CD4-positive, alpha-beta T cell treated with Interleukin-12 subunit alpha and Interleukin-12 subunit beta, for 1 hour (primary cell): ENCODE measurements at regions not wholly inside any gene's neighbourhood (a gene's known extent, or its start where the extent isn't known, plus 50 kb on each side); places are given as distances from the start of the nearest gene placed in this dataset.
"Not testable (repeated sequence)": the region's sequence is repeated elsewhere in the genome, so short reads cannot be mapped to it uniquely, and the experiment has no call there.

Experiments used
- DNase-seq: peaks from one replicate; pipeline ENCODE4 v3.0.0-alpha.2; 2020

- DNase-seq: peak; percentile 46
These were observed 368.7 kb upstream of the ID2 start for GRCh38 chr2:8312861-8313830.

- no peak for DNase-seq
These were observed 367.8 kb upstream of the ID2 start for GRCh38 chr2:8314063-8314462.

- DNase-seq: no peak
These were observed 366.2 kb upstream of the ID2 start for GRCh38 chr2:8315531-8316165.

GRCh38 chr2:8316356-8316755 lies 365.5 kb upstream of the ID2 start:
- DNase-seq: no peak

- DNase-seq: no peak
These were observed 364.4 kb upstream of the ID2 start for GRCh38 chr2:8317418-8317817.

GRCh38 chr2:8319219-8319618 lies 362.6 kb upstream of the ID2 start:
- DNase-seq: no peak

- DNase-seq: no peak
These were observed 361.4 kb upstream of the ID2 start for GRCh38 chr2:8320311-8321066.

- DNase-seq: no peak
These were observed 359.2 kb upstream of the ID2 start for GRCh38 chr2:8322634-8323033.

- no peak for DNase-seq
These were observed 357.5 kb upstream of the ID2 start for GRCh38 chr2:8324164-8324856.

- no peak for DNase-seq
These were observed 357.0 kb upstream of the ID2 start for GRCh38 chr2:8324901-8325300.

GRCh38 chr2:8327371-8328100 lies 354.3 kb upstream of the ID2 start:
- no peak for DNase-seq

GRCh38 chr2:8328217-8328616 lies 353.6 kb upstream of the ID2 start:
- DNase-seq: no peak

GRCh38 chr2:8329660-8330622 lies 351.9 kb upstream of the ID2 start:
- no peak for DNase-seq

GRCh38 chr2:8331068-8331467 lies 350.8 kb upstream of the ID2 start:
- no peak for DNase-seq

- no peak for DNase-seq
These were observed 349.2 kb upstream of the ID2 start for GRCh38 chr2:8332646-8333045.

GRCh38 chr2:8333177-8333831 lies 348.6 kb upstream of the ID2 start:
- no peak for DNase-seq

- not testable (repeated sequence) for DNase-seq
These were observed 348.0 kb upstream of the ID2 start for GRCh38 chr2:8333832-8334187.

GRCh38 chr2:8334866-8335325 lies 347.0 kb upstream of the ID2 start:
- DNase-seq: no peak

- no peak for DNase-seq
These were observed 346.1 kb upstream of the ID2 start for GRCh38 chr2:8335801-8336200.

GRCh38 chr2:8337321-8337720 lies 344.5 kb upstream of the ID2 start:
- peak; percentile 39 for DNase-seq
